Panc1 (cell line): ENCODE measurements at regions not wholly inside any gene's neighbourhood (a gene's known extent, or its start where the extent isn't known, plus 50 kb on each side); places are given as distances from the start of the nearest gene placed in this dataset.

Source experiments
- ATAC-seq: fragments of 200-7000 bp; cut with Tn5 transposase; 2 replicates; pipeline ENCODE4 v1.9.1; 2020; ENCODE audit warnings: mild to moderate bottlenecking, moderate library complexity
- BruUV-seq: library from RNA; stranded (reverse); fragments of 400-500 nt; replicated peaks from 2 replicates; lab custom pipeline; 2021; lab: Mats Ljungman, UMichigan
- CTCF ChIA-PET: fragments of 300-600 bp; sonication (Branson Sonifier 250); formaldehyde crosslinking; loops from one replicate; lab custom pipeline; 2022; ENCODE audit warnings: antibody characterized with exemption; lab: Charles Lee
- POLR2A ChIA-PET: fragments of 300-600 bp; sonication (Branson Sonifier 250); formaldehyde crosslinking; loops from one replicate; lab custom pipeline; 2022; ENCODE audit warnings: antibody characterized with exemption; lab: Charles Lee
- DNase-seq: peaks from one replicate; pipeline ENCODE4 v3.0.0-alpha.2; 2010; ENCODE audit warnings: low read depth, low spot score
- H3K27ac ChIP-seq: 2 replicates; pipeline ENCODE4 v1.5.1; 2011; ENCODE audit warnings: mild to moderate bottlenecking, low read length, inconsistent platforms
- H3K27me3 ChIP-seq: fragments of 200-500 bp; sonication (Bioruptor generic); 2 replicates; pipeline ENCODE4 v1.6.0; 2014; ENCODE audit warnings: low read length, inconsistent platforms; ENCODE audit not compliant: control insufficient read depth, insufficient read depth
- H3K36me3 ChIP-seq: fragments of 200-500 bp; sonication (Bioruptor generic); 2 replicates; pipeline ENCODE4 v1.5.1; 2014; ENCODE audit warnings: inconsistent platforms, mild to moderate bottlenecking, low read length, moderate library complexity; ENCODE audit not compliant: control insufficient read depth, insufficient read depth
- H3K4me1 ChIP-seq: 2 replicates; pipeline ENCODE4 v1.5.1; 2011; ENCODE audit warnings: inconsistent platforms, mild to moderate bottlenecking, low read length, moderate library complexity; ENCODE audit not compliant: control insufficient read depth, insufficient read depth
- H3K4me3 ChIP-seq, 2 experiments: 2 replicates each; pipeline ENCODE4 v1.5.1; 2011 to 2012; ENCODE audit warnings: low read depth in 2 of 2, low read length in 2 of 2, mild to moderate bottlenecking in 2 of 2, inconsistent platforms in 1 of 2, moderate library complexity in 1 of 2
- H3K9me3 ChIP-seq: fragments of 200-500 bp; sonication (Bioruptor generic); 2 replicates; pipeline ENCODE4 v1.5.1; 2014; ENCODE audit warnings: low read depth, mild to moderate bottlenecking, inconsistent platforms, low read length, moderate library complexity; ENCODE audit not compliant: control insufficient read depth, insufficient read depth
- POLR2AphosphoS5 ChIP-seq: IDR thresholded peaks from 2 replicates; pipeline ENCODE4 v1.6.1; 2012; ENCODE audit warnings: mild to moderate bottlenecking, low read depth, low read length, moderate library complexity
- SIN3A ChIP-seq: IDR thresholded peaks from 2 replicates; pipeline ENCODE4 v1.6.1; 2012; ENCODE audit warnings: low read depth, mild to moderate bottlenecking, low read length, moderate library complexity, borderline replicate concordance; ENCODE audit not compliant: insufficient read depth
- TCF7L2 ChIP-seq: IDR thresholded peaks from 2 replicates; pipeline ENCODE4 v1.6.1; 2011; ENCODE audit warnings: mild to moderate bottlenecking, low read depth, low read length, inconsistent platforms
- in situ Hi-C: cut with HindIII; loops from 2 replicates; pipeline ENCODE4 v1.10.0; 2016; ENCODE audit warnings: low sequenced_read_pairs, low pct_unique_long_range_greater_than_20kb
- intact Hi-C: fragments of 100-400 bp; cut with micrococcal nuclease; formaldehyde crosslinking; loops from one replicate; pipeline ENCODE4 v1.10.0; 2022; ENCODE audit not compliant: unreplicated experiment
- TF ChIP-seq, protein P1 (sequence below): fragments of 450-650 bp; IDR thresholded peaks from 2 replicates; pipeline ENCODE4 v1.5.1; 2017; ENCODE audit warnings: mild to moderate bottlenecking
- TF ChIP-seq, protein P2 (sequence below), 2 experiments: IDR thresholded peaks; 2 replicates each; pipeline ENCODE4 v1.6.1; 2011 to 2012; ENCODE audit warnings: low read depth in 2 of 2, control low read depth in 1 of 2, low read length in 1 of 2, mild to moderate bottlenecking in 1 of 2, moderate library complexity in 1 of 2; ENCODE audit not compliant: insufficient read depth in 1 of 2

DNA sequence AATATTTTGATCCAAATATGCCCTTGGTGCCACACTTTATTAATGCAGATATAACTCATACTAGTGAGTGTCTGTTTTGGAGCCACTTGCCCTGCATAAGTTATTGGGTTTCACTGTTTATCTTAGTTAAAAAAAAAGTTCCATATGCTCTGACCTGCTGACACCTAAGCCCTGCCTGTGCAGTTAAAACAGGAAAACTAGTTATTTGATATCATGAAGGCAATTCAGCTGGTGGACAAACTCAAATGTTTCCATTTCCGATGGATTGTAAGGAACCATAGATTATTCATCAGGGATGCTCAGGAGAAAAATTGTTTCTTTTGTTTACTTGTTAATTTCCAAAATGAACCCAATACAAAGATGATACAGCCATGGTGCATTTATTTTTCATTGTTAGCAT, 68.3 kb downstream of the NR2F2 start:
- no peak overlapping the region for H3K27ac ChIP-seq
- DNase-seq (no peak), ATAC-seq (no peak)
- H3K36me3 ChIP-seq = no peaks in the 10 kb centered on the region
- no peak overlapping the region for H3K4me3 ChIP-seq
- CTCF ChIA-PET = no interaction called here
- intact Hi-C loops (no loop called here), in situ Hi-C loops (no loop called here)
- H3K27me3 ChIP-seq = no peaks in the 10 kb centered on the region
- POLR2A ChIA-PET = no interaction called here
- no TSS peak for BruUV-seq
- TF ChIP-seq SIN3A (no peak), POLR2AphosphoS5 (no peak), TCF7L2 (no peak)
- TF ChIP-seq, protein P1, sequence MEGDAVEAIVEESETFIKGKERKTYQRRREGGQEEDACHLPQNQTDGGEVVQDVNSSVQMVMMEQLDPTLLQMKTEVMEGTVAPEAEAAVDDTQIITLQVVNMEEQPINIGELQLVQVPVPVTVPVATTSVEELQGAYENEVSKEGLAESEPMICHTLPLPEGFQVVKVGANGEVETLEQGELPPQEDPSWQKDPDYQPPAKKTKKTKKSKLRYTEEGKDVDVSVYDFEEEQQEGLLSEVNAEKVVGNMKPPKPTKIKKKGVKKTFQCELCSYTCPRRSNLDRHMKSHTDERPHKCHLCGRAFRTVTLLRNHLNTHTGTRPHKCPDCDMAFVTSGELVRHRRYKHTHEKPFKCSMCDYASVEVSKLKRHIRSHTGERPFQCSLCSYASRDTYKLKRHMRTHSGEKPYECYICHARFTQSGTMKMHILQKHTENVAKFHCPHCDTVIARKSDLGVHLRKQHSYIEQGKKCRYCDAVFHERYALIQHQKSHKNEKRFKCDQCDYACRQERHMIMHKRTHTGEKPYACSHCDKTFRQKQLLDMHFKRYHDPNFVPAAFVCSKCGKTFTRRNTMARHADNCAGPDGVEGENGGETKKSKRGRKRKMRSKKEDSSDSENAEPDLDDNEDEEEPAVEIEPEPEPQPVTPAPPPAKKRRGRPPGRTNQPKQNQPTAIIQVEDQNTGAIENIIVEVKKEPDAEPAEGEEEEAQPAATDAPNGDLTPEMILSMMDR = no peak
- TF ChIP-seq, protein P2, sequence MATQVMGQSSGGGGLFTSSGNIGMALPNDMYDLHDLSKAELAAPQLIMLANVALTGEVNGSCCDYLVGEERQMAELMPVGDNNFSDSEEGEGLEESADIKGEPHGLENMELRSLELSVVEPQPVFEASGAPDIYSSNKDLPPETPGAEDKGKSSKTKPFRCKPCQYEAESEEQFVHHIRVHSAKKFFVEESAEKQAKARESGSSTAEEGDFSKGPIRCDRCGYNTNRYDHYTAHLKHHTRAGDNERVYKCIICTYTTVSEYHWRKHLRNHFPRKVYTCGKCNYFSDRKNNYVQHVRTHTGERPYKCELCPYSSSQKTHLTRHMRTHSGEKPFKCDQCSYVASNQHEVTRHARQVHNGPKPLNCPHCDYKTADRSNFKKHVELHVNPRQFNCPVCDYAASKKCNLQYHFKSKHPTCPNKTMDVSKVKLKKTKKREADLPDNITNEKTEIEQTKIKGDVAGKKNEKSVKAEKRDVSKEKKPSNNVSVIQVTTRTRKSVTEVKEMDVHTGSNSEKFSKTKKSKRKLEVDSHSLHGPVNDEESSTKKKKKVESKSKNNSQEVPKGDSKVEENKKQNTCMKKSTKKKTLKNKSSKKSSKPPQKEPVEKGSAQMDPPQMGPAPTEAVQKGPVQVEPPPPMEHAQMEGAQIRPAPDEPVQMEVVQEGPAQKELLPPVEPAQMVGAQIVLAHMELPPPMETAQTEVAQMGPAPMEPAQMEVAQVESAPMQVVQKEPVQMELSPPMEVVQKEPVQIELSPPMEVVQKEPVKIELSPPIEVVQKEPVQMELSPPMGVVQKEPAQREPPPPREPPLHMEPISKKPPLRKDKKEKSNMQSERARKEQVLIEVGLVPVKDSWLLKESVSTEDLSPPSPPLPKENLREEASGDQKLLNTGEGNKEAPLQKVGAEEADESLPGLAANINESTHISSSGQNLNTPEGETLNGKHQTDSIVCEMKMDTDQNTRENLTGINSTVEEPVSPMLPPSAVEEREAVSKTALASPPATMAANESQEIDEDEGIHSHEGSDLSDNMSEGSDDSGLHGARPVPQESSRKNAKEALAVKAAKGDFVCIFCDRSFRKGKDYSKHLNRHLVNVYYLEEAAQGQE (IDR thresholded peaks at IDR 0.05; ENCODE audit: insufficient read depth in 1 of 2, low read depth in 2 of 2, low read length in 1 of 2) = no peak
- no peaks in the 10 kb centered on the region for H3K4me1 ChIP-seq
- no peaks in the 10 kb centered on the region for H3K9me3 ChIP-seq

DNA sequence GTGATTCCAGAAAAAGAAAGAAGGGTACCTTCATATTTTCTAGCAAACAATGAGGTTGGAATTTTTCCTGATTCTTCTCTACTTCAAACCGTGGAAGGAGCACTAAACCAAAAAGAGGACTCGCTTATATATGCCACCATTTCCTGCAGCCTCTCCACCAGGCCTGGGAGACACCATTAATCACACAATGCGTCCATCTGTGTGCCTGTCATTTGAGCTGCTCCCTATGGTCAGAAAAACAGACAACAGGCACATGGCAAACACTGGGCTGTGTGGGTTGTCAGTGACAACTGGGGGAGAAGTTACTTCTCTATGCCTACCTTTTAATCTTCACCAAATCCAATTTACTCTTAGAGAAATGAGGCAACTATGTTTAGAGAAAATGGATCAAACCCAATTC, 71.9 kb downstream of the NR2F2 start:
- TF ChIP-seq, protein P2 (IDR thresholded peaks at IDR 0.05; ENCODE audit: insufficient read depth in 1 of 2, low read depth in 2 of 2, low read length in 1 of 2) = no peak
- no peak for TF ChIP-seq SIN3A
- TF ChIP-seq, protein P1 = no peak
- ATAC-seq = no peak
- no peaks in the 10 kb centered on the region; the same call in 1 of the 2 replicates for H3K27me3 ChIP-seq
- intact Hi-C loops = no loop called here
- no peak for DNase-seq
- H3K4me1 ChIP-seq = no peaks in the 10 kb centered on the region
- CTCF ChIA-PET = no interaction called here
- no peaks in the 10 kb centered on the region for H3K36me3 ChIP-seq
- in situ Hi-C loops = no loop called here
- H3K9me3 ChIP-seq = no peaks in the 10 kb centered on the region
- no peak overlapping the region for H3K4me3 ChIP-seq
- no peak overlapping the region for H3K27ac ChIP-seq
- BruUV-seq = no TSS peak
- POLR2A ChIA-PET = no interaction called here
